ENCODE measurements at regions not wholly inside any gene's neighbourhood (a gene's known extent, or its start where the extent isn't known, plus 50 kb on each side); places are given as distances from the start of the nearest gene placed in this dataset.

DNA sequence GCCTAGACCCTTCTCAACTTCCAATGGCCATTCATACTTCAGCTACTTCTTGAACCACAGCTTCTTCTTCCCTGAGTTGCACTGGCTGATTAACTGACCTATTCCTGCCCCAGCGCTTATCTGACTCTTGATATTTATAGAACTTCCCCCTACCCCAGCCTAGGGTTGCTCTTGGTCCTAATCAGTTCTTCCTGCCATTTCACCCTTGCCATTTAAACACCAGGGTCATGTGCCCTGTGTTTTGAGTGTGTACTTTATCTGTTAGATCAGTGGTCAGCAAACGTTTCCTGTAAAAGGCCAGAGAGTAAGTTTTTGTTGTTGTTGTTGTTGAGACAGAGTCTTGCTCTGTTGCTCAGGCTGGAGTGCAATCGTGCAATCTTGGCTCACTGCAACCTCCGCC is 82.4 kb upstream of the COX10 start:
- DNase-seq = no peak

DNA sequence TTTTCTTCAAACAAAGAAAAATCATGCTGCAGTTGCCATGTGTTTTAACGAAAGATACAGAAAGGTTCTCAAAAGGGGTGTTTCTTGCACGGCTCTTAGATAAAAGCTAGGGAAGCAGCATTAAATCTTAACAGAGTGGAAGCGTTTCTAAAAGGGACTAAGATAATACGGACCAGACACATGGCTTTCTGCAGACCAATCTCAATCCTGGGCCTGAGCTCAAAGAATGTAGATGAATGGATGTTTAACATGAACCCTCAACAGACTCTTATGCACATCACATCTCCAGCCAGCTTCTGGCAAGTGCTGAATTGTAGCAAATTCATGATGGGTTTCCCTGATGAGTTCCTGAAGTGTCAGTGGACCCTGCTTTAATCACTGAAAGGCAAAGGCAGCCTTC is 80.2 kb upstream of the COX10 start:
- no peak for DNase-seq

DNA sequence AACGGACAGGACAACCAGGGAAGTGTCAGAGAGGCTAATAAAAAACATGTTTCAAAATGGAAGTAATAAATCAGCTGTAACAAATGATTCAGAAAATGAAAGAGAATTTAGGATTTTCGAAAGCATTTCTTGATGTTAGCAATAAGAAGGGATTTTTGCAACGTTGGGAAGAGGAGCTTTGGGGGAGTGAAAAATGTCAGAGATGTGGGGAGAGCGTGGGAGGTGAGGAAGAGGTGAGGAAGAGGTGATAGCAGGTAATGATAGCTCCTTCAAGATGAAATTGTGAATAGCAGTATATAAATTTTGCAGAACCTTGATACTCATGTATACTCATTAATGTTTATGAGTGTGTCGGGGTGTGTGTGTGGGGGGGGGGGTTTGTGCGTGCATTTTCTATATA is 76.2 kb upstream of the COX10 start:
- no peak for DNase-seq

DNA sequence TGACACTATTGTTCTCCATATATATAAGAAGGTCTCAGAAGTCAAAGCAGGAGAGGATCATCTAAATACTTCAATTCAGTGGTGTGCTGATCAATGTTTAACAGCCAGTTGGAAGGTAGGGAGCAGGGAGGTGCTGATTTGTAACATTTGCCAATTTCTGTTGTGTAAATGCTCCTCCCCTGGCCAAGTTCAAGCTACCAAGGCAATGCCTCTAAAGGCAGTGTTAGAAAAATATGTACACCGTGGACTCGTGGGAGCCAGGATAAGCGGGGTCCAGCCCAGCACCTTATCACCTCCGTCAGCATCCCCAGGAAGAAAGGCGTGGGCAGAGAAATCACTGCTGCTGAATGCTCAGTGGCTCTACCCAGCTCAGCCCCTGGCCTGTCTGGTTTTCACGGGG is 75.3 kb upstream of the COX10 start:
- no peak for DNase-seq

DNA sequence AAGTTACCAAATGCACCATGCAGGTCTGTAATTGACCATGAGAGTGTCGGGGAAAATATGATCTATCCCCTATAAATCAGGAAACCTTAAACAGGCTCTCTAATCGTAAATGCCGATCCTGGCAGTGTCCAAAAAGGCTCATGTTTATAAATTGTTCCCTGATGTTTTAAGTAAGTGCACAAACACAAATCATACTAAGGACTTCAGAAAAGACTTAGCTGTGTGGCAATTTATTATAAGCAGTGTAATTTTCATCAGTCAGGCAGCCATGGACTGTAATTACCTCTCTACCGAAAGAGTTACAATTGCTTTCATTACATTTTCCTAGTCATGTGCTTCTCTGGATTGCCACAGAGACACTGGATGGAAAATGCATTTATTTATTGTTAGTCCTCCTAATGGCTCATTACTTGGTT is 73.4 kb upstream of the COX10 start:
- peak in 1 of 3 donors; percentile 25 for DNase-seq

DNA sequence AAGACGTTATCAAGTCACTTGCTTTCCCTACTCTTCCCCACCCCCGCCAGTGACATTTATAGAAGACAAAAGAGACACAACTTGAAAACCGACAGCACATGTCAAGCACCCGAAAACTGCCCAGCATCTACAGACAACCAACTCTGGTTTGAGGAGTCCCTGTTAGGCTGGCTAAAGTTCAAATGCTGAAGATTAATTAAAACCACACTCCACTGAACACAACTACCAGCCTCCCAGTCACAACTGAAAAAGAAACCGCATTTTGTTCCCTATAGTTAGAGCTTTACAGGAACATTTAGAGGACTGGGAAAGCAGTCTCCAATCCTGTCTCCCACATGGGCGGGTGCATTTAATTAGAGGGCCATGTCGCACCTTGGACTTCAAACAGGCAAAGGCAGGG is 73.0 kb upstream of the COX10 start:
- no peak for DNase-seq

DNA sequence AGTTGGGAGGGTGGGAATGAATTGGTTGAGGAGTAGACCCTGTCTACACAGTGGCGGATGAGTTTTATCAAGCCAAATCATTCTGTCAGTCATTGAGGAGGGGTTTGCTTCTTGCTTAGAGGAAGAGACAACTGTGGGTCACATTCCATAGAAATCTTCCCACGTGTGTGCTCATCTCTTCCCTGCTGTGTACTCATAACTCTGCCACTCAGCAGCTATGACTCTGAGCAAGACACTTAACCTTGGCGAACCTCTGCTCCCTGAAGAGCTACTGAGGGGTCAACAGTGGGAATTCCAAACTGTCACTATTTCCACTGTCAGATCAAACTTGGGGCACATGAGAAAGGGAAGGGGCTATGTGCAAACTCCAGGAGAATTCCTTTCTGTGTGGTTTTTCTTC is 72.6 kb upstream of the COX10 start:
- no peak for DNase-seq

DNA sequence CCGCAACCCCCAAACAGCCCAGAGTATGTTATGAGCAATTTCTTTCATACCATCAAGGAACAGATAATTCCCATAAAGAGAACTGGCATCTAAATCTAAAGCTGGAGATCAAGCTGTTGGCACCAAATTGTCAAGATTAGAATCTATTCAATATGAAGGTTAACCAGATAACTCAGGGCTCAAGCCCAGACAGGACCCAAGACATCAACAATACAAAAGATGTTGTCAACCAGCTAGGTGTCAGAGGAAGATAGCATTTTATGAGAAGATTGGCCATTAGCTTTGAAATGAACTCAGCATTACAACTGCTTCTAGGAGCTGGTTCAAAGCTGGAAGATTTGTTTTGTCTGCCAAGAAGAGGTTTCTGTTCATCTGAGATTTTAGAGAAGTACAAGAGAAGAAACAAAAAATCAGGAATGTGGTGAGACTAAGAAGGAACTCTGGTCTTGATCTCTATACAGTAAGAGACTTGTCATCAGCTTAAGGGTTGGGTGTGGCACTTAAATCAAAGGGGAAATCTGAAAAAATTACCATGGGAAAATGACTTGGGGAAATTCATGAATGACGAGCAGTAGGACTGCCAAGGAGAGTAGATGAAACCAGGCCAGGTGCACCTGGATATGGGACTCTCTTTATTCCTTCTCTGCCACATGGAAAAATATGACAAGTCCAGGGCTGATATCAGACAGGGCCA is 64.2 kb upstream of the COX10 start:
- no peak for DNase-seq

DNA sequence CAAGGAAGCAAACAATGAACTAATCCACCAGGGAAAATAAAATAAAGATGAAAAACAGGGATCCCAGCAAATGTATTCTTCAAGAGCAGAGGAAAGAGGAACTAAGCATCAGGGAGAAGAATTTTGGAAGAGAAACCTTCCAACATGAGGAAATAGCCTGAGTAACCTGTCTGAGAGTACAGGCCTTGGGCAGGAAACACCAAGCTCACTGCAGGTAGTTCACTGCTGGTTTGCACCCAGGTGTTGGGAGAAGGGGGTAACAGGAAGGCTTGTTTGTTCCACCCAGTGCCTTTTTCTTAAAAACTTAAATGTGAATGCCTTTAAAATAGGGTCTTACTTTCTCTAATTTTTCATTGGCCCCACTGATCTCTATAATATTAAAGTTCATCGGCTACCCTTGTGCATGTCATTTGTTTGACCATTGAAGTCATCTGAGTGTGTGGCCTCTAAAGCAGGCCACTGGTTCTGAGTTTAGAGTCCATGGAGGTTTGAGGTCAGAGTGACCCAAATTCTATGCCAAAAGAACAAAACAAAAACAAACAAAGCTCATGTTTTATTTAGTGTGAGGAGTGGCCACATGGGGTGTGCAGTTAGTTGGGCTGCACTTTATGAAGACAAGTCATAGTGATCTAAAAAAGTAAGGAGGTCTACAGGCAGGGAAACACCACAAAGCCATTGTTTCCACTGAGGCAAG is 62.9 kb upstream of the COX10 start:
- no peak for DNase-seq

DNA sequence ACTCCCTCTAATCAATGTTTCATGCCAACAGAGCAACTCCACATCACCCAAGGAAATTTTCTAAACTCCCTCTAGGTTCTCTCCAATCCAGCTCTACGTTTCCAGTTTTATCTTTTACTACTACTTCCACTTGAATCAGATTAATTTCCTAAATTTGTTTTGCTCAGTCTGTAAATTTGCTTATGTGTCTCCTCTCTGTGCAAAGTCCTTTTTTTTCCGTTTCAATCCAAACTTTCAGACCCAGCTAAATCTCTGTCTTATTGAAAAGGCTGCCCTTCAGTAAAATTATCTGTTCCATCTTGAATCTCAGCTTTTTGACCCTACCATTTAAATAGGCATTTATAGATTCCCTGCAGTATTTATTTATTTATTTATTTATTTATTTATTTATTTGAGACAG is 61.4 kb upstream of the COX10 start:
- no peak for DNase-seq

DNA sequence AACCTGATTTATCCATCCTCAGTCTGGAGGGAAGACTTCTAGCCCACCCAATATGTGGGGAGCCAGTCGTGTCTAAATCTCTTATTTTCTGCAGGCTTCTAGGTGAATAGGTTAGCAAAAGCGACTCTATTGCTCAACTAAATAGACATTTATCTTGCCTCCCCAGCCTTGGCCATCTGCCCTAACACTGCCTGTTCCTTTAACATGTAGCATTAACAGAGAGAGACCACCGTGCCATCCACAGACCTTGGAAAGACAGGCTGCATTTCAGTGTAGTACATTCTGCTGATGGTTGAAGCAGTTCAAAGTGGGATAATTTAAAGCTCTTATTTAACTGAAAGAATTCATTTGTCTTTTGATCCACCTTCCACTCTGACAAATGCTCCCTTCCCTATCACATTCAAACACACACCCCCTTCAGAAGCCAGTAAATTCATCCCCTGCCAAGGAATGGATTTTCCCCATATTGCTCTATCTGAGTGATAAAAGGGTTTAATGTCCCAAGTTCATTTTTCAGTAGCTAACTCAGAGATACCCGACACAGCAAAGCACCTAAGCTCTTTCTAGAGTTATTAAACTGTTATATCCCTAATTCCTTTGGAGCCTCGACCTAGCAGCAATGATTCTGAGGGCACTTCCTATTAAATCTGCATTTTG is 58.1 kb upstream of the COX10 start:
- no peak for DNase-seq

DNA sequence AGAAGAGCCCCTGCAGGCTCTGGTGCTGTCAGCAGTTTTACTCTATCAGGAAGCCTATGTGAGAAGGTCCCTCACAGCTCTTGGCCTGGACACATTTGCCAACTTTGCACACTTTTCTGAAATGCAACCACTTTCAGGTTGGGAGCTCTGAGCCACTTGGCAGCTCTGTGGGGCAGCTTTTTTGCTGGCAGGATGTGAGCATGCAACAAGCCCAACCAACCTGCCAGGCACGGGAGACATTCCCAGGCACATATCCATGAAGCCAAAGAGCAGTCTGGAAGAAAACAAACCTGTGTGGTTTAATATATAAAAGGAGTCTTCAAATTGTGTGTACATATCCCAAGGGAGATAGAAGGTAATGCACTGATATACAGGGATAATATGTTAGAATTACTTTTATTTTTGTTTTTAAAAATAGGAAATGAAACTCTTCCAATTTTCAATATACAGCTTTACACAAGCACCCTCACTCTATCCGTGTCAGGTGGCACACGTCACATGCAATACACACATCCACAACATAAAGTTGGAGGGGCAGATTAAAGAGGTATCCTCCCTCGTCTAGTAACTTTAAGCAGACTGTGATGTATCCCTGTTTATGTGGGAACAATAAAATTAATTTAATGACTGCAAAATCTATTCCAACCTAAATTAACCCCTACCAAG is 57.4 kb upstream of the COX10 start:
- no peak for DNase-seq

DNA sequence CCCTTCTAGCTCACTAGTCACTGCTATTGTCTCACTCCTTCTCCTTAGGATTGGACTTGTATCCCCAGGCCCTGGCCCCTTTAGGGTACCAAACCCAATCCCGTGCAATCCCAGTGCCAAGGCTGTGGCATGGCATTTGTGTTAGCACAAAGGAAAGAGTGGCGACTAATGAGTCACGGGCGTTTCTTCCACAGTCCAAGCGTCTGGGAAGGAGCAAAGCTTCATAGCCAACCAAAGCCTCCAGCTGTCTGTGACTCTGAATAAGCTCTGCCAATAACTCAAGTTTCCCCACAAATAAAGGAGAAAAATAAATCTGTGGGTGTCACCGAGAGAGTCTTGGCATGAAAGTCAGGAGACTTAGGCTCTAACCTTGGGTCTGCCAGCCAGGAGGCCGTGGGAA is 54.6 kb upstream of the COX10 start:
- no peak for DNase-seq

DNA sequence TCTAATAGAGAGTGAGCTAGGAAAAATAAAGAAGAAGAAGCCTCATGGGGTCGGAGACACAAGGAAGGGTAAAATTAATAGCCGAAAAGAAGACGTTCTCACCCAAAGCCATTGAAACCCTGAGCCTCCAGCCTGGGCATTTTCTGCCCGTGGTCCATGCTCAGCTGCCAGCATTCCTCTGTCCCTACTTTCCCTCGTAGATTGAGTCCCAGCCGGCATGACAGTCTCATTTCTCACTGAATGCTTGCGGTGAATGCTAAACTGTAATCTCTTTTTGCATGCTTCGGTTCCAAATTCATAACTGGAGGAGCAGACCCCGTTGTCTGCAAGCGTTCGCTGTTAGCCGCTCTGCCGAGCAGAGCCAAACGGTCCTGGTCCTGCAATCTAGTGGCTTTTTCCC is 54.0 kb upstream of the COX10 start:
- no peak for DNase-seq

DNA sequence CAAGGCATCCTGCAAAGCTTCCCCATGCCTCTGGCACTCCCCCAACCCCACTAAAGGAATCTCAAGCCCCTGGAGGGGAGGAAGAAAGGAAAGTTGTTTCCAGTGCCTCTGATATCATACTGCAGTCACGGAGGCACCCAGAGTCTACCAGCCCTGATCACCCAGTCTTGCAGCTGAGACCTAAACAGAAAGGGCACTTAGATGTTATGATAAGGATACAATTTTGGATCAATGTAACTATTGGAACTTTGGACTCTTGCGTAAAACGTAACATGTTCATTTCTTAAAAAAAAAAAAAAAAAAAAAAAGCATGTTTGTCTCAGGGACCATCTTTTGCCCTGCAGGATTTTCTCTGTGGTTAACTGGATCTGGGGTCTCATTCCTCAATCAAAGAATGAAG is 52.4 kb upstream of the COX10 start:
- DNase-seq = no peak

DNA sequence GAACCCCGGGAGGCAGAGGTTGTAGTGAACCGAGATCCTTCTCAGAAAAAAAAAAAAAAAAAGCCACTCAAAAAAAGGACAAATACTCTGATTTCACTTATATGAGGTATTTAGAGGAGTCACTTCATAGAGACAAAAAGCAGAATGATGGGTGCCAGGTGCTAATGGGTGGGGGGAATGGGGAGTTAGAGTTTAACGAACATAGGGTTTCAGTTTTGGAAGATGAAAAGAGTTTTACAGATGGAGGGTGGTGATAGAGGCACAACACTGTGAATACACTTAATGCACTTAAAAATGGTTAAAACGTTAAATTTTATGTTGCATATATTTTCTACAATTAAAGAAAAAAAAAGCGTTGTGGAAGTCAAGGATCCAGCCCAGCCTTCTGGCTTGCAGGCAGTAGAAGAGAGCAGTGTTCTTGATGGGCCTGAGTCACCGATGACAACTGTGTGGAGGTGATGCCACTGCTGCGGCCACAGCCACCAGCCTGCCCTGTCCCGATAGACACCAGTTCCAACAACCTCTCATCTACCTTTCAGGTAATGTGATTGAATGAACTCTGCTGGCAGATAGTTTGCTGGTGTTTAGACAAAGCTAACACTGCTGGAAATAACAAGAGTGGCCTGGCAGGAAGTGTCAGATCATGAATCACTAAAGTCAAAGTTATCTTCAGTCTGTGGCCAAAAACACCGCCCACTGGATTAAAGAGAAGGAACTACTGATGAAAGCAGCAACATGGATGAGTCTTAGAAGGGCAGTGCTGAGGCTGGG is 49.9 kb upstream of the COX10 start:
- DNase-seq = no peak

Measured in muscle of back (tissue), 3 donors.